ENCODE measurements at regions not wholly inside any gene's neighbourhood (a gene's known extent, or its start where the extent isn't known, plus 50 kb on each side); places are given as distances from the start of the nearest gene placed in this dataset.

- no peak for TF ChIP-seq ZNF274 (IDR thresholded peaks at IDR 0.05; ENCODE audit: low read depth, low read length)
- no peak for TF ChIP-seq YY1 (IDR thresholded peaks at IDR 0.05; ENCODE audit: insufficient read depth, insufficient read length)
These were observed 107.3 kb upstream of the ZNF507 start for GRCh38 chr19:32238076-32238475.
